ENCODE measurements at regions not wholly inside any gene's neighbourhood (a gene's known extent, or its start where the extent isn't known, plus 50 kb on each side); places are given as distances from the start of the nearest gene placed in this dataset.

DNA sequence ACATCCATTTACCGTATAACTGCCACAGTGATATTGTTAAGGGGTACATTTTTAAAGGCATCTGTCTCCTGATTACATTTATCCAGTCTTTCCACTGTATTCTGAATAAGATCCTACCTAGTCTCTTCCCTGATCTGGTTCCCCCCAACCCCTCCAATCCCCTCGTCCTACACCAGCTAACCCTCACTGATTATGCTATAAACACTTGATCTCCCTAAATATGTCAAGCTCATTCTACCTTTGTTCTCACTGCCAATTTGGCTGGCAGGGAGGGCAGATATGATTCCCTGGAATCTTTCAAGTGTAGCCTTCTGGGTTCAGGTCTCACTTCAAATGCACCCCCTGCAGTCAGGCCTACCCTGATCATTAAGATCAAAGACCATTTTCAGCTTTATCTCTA is 1379.8 kb upstream of the MIR17HG start:
- Histone ChIP-seq H3K4me1 (ENCODE audit: insufficient read depth, low read length) (no peaks in the 10 kb centered on the region), H4K20me1 (ENCODE audit: low read length) (no peaks in the 10 kb centered on the region), H3K9me2 (replicated peaks; ENCODE audit: low read length) (no peaks in the 10 kb centered on the region), H3F3A (ENCODE audit: low read length, unreplicated experiment) (no peaks in the 10 kb centered on the region), H3K27ac (ENCODE audit: low read length) (no peak overlapping the region), H2AFZ (ENCODE audit: low read length) (no peak overlapping the region), H3K9me3 (ENCODE audit: low read length) (no peaks in the 10 kb centered on the region), H3K4me2 (ENCODE audit: low read length) (no peak overlapping the region), H3K36me3 (ENCODE audit: low read depth, low read length) (no peaks in the 10 kb centered on the region), H3K9ac (ENCODE audit: low read length) (no peak overlapping the region), H3K27me3 (ENCODE audit: low read length) (no peaks in the 10 kb centered on the region), H3K79me2 (ENCODE audit: low read length) (no peaks in the 10 kb centered on the region), H3K4me3 (ENCODE audit: low read length) (no peak overlapping the region)
- ATAC-seq (no peak), DNase-seq (no peak)
- CTCF ChIA-PET: no interaction called here
- BruUV-seq (replicated peaks): no TSS peak
- no peak for TF ChIP-seq EZH2phosphoT487 (IDR thresholded peaks at IDR 0.05; ENCODE audit: borderline replicate concordance, low read length)
- TF ChIP-seq, protein P1, sequence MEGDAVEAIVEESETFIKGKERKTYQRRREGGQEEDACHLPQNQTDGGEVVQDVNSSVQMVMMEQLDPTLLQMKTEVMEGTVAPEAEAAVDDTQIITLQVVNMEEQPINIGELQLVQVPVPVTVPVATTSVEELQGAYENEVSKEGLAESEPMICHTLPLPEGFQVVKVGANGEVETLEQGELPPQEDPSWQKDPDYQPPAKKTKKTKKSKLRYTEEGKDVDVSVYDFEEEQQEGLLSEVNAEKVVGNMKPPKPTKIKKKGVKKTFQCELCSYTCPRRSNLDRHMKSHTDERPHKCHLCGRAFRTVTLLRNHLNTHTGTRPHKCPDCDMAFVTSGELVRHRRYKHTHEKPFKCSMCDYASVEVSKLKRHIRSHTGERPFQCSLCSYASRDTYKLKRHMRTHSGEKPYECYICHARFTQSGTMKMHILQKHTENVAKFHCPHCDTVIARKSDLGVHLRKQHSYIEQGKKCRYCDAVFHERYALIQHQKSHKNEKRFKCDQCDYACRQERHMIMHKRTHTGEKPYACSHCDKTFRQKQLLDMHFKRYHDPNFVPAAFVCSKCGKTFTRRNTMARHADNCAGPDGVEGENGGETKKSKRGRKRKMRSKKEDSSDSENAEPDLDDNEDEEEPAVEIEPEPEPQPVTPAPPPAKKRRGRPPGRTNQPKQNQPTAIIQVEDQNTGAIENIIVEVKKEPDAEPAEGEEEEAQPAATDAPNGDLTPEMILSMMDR (conservative IDR thresholded peaks at IDR 0.05; ENCODE audit: low read depth, low read length): no peak
- TF ChIP-seq EZH2 (IDR thresholded peaks at IDR 0.05; ENCODE audit: low read length, unreplicated experiment): no peak
- intact Hi-C loops (cut with micrococcal nuclease): no loop called here
- POLR2A ChIA-PET (ENCODE audit: unreplicated experiment): no interaction called here

DNA sequence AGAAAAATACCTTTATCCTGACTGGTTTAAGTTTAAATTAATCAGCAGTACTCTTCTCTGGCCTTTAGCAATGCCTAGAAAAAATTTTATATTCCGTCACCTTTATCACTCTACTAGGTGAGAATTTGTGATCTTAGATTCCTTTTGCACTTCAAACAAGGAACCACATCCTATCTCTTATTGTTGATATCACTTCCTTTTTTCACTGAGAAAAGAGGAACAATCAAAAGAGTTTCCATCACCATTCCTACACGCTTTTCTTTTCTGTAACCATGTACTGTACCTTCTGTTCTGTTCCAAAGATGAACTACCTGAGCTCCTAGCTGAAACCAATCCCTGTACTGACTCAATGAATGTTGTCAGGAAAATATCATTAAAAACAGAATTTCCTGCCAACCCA is 1379.0 kb upstream of the MIR17HG start:
- DNase-seq: no peak
- no peak for ATAC-seq
- Histone ChIP-seq H3F3A (ENCODE audit: low read length, unreplicated experiment) (no peaks in the 10 kb centered on the region), H3K27ac (ENCODE audit: low read length) (no peak overlapping the region), H3K9me2 (replicated peaks; ENCODE audit: low read length) (no peaks in the 10 kb centered on the region), H2AFZ (ENCODE audit: low read length) (no peak overlapping the region), H3K4me2 (ENCODE audit: low read length) (no peak overlapping the region), H3K9me3 (ENCODE audit: low read length) (no peaks in the 10 kb centered on the region), H3K4me3 (ENCODE audit: low read length) (no peak overlapping the region), H4K20me1 (ENCODE audit: low read length) (no peaks in the 10 kb centered on the region), H3K9ac (ENCODE audit: low read length) (no peak overlapping the region), H3K79me2 (ENCODE audit: low read length) (no peaks in the 10 kb centered on the region), H3K27me3 (ENCODE audit: low read length) (no peaks in the 10 kb centered on the region), H3K36me3 (ENCODE audit: low read depth, low read length) (no peaks in the 10 kb centered on the region), H3K4me1 (ENCODE audit: insufficient read depth, low read length) (no peaks in the 10 kb centered on the region)
- intact Hi-C loops (cut with micrococcal nuclease): no loop called here
- POLR2A ChIA-PET (ENCODE audit: unreplicated experiment): no interaction called here
- TF ChIP-seq, protein P1 (conservative IDR thresholded peaks at IDR 0.05; ENCODE audit: low read depth, low read length): no peak
- TF ChIP-seq EZH2 (IDR thresholded peaks at IDR 0.05; ENCODE audit: low read length, unreplicated experiment) (no peak), EZH2phosphoT487 (IDR thresholded peaks at IDR 0.05; ENCODE audit: borderline replicate concordance, low read length) (no peak)
- BruUV-seq (replicated peaks): no TSS peak
- CTCF ChIA-PET: no interaction called here

DNA sequence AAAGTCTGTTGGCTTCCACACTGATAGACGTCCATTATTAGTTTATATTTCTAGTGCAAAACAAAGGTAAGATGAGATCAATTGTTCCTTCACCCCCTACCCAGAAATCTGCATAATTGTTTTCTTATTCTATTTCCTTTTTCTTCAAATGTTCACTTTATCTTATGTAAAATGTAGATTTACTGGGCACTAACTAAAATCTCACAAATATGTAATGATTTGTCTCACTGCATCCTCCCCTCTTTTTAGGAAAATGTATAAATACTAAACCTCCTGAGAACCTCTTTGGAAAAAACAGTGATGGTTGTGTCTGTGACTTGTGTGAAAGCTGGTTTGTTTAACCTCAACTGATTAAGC is 1377.2 kb upstream of the MIR17HG start:
- no peaks in the 10 kb centered on the region for H3K9me3 ChIP-seq (ENCODE audit: low read length)
- H3K79me2 ChIP-seq (ENCODE audit: low read length): no peaks in the 10 kb centered on the region
- no peaks in the 10 kb centered on the region for H4K20me1 ChIP-seq (ENCODE audit: low read length)
- no peak overlapping the region for H3K9ac ChIP-seq (ENCODE audit: low read length)
- H3K4me2 ChIP-seq (ENCODE audit: low read length): no peak overlapping the region
- TF ChIP-seq EZH2phosphoT487 (IDR thresholded peaks at IDR 0.05; ENCODE audit: borderline replicate concordance, low read length) (no peak), EZH2 (IDR thresholded peaks at IDR 0.05; ENCODE audit: low read length, unreplicated experiment) (no peak)
- TF ChIP-seq, protein P1 (conservative IDR thresholded peaks at IDR 0.05; ENCODE audit: low read depth, low read length): no peak
- CTCF ChIA-PET: no interaction called here
- POLR2A ChIA-PET (ENCODE audit: unreplicated experiment): interaction anchor here (0.5 kb wide), 1 partner anchor 624 kb away, joined by 4 read pairs; no protein-coding TSS in a partner anchor
- H3K9me2 ChIP-seq (replicated peaks; ENCODE audit: low read length): no peaks in the 10 kb centered on the region
- no peaks in the 10 kb centered on the region for H3K36me3 ChIP-seq (ENCODE audit: low read depth, low read length)
- BruUV-seq (replicated peaks): no TSS peak
- no peak overlapping the region for H3K27ac ChIP-seq (ENCODE audit: low read length)
- H3K4me3 ChIP-seq (ENCODE audit: low read length): no peak overlapping the region
- no peaks in the 10 kb centered on the region for H3F3A ChIP-seq (ENCODE audit: low read length, unreplicated experiment)
- no peaks in the 10 kb centered on the region for H3K4me1 ChIP-seq (ENCODE audit: insufficient read depth, low read length)
- DNase-seq (no peak), ATAC-seq (no peak)
- intact Hi-C loops (cut with micrococcal nuclease): no loop called here
- no peak overlapping the region for H2AFZ ChIP-seq (ENCODE audit: low read length)
- no peaks in the 10 kb centered on the region for H3K27me3 ChIP-seq (ENCODE audit: low read length)
